Spleen (tissue), 7 donors: ENCODE measurements at regions not wholly inside any gene's neighbourhood (a gene's known extent, or its start where the extent isn't known, plus 50 kb on each side); places are given as distances from the start of the nearest gene placed in this dataset.

Source experiments
- POLR2A ChIP-seq, 3 donors: fragments of 450-650 bp; IDR thresholded peaks; one replicate each; pipeline ENCODE4 v1.5.1; 2017; ENCODE audit warnings: antibody characterized with exemption in 3 of 3, mild to moderate bottlenecking in 1 of 3
- POLR2AphosphoS5 ChIP-seq, 3 donors: sonication (generic); formaldehyde crosslinking; IDR thresholded peaks; one replicate each; pipeline ENCODE4 v1.5.1; 2017; ENCODE audit warnings: antibody characterized with exemption in 3 of 3
- TF ChIP-seq, protein P1 (sequence below), 11 experiments: fragments of 200-600 bp in 7 of 11; fragments of 450-650 bp in 4 of 11; sonication (generic) in 4 of 11; IDR thresholded peaks in 8 of 11; conservative IDR thresholded peaks in 3 of 11; 1 replicate in 7 of 11; 2 replicates in 4 of 11; pipeline versions ENCODE4 v1.4.0 to v1.8.0; 2016 to 2021; ENCODE audit warnings: antibody characterized with exemption in 11 of 11, inconsistent platforms in 4 of 11, mild to moderate bottlenecking in 1 of 11
- donor health status: DM: no; HTN: no; CAD: no; lungs with moderate emphysema.
- donor health status: DM: no; HTN: no; CAD: no.
- donor health status: DM: no; HTN: no; CAD: no.

DNA sequence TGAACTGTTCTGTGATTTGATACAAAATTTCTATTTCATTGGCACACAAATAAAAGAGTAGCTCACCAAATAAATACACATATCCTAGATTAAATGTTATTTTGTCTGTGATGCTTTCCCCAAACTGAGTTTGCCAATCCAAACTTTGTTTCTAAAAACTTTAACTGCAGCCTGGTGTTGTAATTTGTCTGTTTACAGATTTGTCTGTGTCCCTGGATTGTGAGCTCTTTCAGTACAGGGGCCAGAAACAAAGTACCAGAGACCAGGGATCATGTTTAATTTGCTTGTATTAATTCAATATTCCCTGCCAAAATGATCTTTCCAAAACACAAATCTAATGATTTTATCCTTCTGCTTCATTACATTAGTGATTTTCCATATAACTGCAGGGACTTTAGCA, 1044.6 kb upstream of the GJE1 start:
- TF ChIP-seq, protein P1, sequence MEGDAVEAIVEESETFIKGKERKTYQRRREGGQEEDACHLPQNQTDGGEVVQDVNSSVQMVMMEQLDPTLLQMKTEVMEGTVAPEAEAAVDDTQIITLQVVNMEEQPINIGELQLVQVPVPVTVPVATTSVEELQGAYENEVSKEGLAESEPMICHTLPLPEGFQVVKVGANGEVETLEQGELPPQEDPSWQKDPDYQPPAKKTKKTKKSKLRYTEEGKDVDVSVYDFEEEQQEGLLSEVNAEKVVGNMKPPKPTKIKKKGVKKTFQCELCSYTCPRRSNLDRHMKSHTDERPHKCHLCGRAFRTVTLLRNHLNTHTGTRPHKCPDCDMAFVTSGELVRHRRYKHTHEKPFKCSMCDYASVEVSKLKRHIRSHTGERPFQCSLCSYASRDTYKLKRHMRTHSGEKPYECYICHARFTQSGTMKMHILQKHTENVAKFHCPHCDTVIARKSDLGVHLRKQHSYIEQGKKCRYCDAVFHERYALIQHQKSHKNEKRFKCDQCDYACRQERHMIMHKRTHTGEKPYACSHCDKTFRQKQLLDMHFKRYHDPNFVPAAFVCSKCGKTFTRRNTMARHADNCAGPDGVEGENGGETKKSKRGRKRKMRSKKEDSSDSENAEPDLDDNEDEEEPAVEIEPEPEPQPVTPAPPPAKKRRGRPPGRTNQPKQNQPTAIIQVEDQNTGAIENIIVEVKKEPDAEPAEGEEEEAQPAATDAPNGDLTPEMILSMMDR (IDR thresholded peaks at IDR 0.05 in 8 of 11, conservative IDR thresholded peaks at IDR 0.05 in 3 of 11), result no peak
- TF ChIP-seq POLR2A (IDR thresholded peaks at IDR 0.05) (no peak), POLR2AphosphoS5 (IDR thresholded peaks at IDR 0.05) (no peak)
